H7 (cell line): ENCODE measurements at regions not wholly inside any gene's neighbourhood (a gene's known extent, or its start where the extent isn't known, plus 50 kb on each side); places are given as distances from the start of the nearest gene placed in this dataset.

Experiments
- DNase-seq: peaks from one replicate; pipeline ENCODE4 v3.0.0; 2012
- H3K27me3 ChIP-seq: 2 replicates; pipeline ENCODE4 v1.6.0; 2011; ENCODE audit warnings: mild to moderate bottlenecking, low read length; ENCODE audit not compliant: control insufficient read depth, insufficient read depth
- H3K36me3 ChIP-seq: replicated peaks from 2 replicates; pipeline ENCODE4 v1.5.1; 2011; ENCODE audit warnings: low read length; ENCODE audit not compliant: control insufficient read depth, insufficient read depth
- H3K4me3 ChIP-seq: 2 replicates; pipeline ENCODE4 v1.5.1; 2011; ENCODE audit warnings: low read depth, mild to moderate bottlenecking, control low read depth, low read length, moderate library complexity; ENCODE audit not compliant: insufficient read depth

- Histone ChIP-seq H3K36me3 (no peaks in the 10 kb centered on the region), H3K4me3 (no peak overlapping the region), H3K27me3 (no peaks in the 10 kb centered on the region)
- no peak for DNase-seq
Measured at GRCh38 chr5:43940562-43940961, 337.6 kb downstream of the NNT start.

- no peaks in the 10 kb centered on the region for H3K36me3 ChIP-seq
- no peak for DNase-seq
- H3K27me3 ChIP-seq = no peaks in the 10 kb centered on the region
- H3K4me3 ChIP-seq = no peak overlapping the region
Measured at GRCh38 chr5:43926923-43927322, 323.9 kb downstream of the NNT start.

- no peaks in the 10 kb centered on the region for H3K27me3 ChIP-seq
- H3K36me3 ChIP-seq = no peaks in the 10 kb centered on the region
- H3K4me3 ChIP-seq = no peak overlapping the region
- no peak for DNase-seq
Measured at GRCh38 chr5:43920422-43920821, 317.4 kb downstream of the NNT start.

- H3K4me3 ChIP-seq = no peak overlapping the region
- no peak for DNase-seq
- no peaks in the 10 kb centered on the region for H3K36me3 ChIP-seq
- H3K27me3 ChIP-seq = no peaks in the 10 kb centered on the region
Measured at GRCh38 chr5:43917925-43918324, 314.9 kb downstream of the NNT start.

- no peaks in the 10 kb centered on the region for H3K27me3 ChIP-seq
- no peak for DNase-seq
- no peak overlapping the region for H3K4me3 ChIP-seq
- no peaks in the 10 kb centered on the region for H3K36me3 ChIP-seq
Measured at GRCh38 chr5:43903129-43903528, 300.1 kb downstream of the NNT start.

- Histone ChIP-seq H3K4me3 (no peak overlapping the region), H3K27me3 (no peaks in the 10 kb centered on the region), H3K36me3 (no peaks in the 10 kb centered on the region)
- DNase-seq = no peak
Measured at GRCh38 chr5:43900974-43901373, 298.0 kb downstream of the NNT start.

- DNase-seq = no peak
- Histone ChIP-seq H3K4me3 (no peak overlapping the region), H3K36me3 (no peaks in the 10 kb centered on the region), H3K27me3 (no peaks in the 10 kb centered on the region)
Measured at GRCh38 chr5:43895876-43896275, 292.9 kb downstream of the NNT start.

- no peaks in the 10 kb centered on the region for H3K36me3 ChIP-seq
- no peak overlapping the region for H3K4me3 ChIP-seq
- H3K27me3 ChIP-seq = no peaks in the 10 kb centered on the region
- no peak for DNase-seq
Measured at GRCh38 chr5:43893951-43894684, 291.1 kb downstream of the NNT start.

GRCh38 chr5:43891112-43891511, 288.1 kb downstream of the NNT start:
- Histone ChIP-seq H3K4me3 (no peak overlapping the region), H3K27me3 (no peaks in the 10 kb centered on the region), H3K36me3 (no peaks in the 10 kb centered on the region)
- no peak for DNase-seq

- no peaks in the 10 kb centered on the region for H3K27me3 ChIP-seq
- no peaks in the 10 kb centered on the region for H3K36me3 ChIP-seq
- DNase-seq = no peak
- H3K4me3 ChIP-seq = no peak overlapping the region
Measured at GRCh38 chr5:43889233-43889632, 286.3 kb downstream of the NNT start.

GRCh38 chr5:43875741-43876140, 272.8 kb downstream of the NNT start:
- H3K4me3 ChIP-seq = no peak overlapping the region
- no peak for DNase-seq
- H3K36me3 ChIP-seq = no peaks in the 10 kb centered on the region
- no peaks in the 10 kb centered on the region for H3K27me3 ChIP-seq

- no peaks in the 10 kb centered on the region for H3K36me3 ChIP-seq
- no peak overlapping the region for H3K4me3 ChIP-seq
- no peak for DNase-seq
- H3K27me3 ChIP-seq = no peaks in the 10 kb centered on the region
Measured at GRCh38 chr5:43874772-43875171, 271.8 kb downstream of the NNT start.

GRCh38 chr5:43873791-43874190, 270.8 kb downstream of the NNT start:
- no peaks in the 10 kb centered on the region for H3K27me3 ChIP-seq
- no peak overlapping the region for H3K4me3 ChIP-seq
- DNase-seq = no peak
- no peaks in the 10 kb centered on the region for H3K36me3 ChIP-seq

- DNase-seq = no peak
- H3K4me3 ChIP-seq = no peak overlapping the region
- no peaks in the 10 kb centered on the region for H3K36me3 ChIP-seq
- no peaks in the 10 kb centered on the region for H3K27me3 ChIP-seq
Measured at GRCh38 chr5:43859309-43859708, 256.3 kb downstream of the NNT start.

GRCh38 chr5:43855452-43855851, 252.5 kb downstream of the NNT start:
- no peak overlapping the region for H3K4me3 ChIP-seq
- no peaks in the 10 kb centered on the region for H3K36me3 ChIP-seq
- H3K27me3 ChIP-seq = no peaks in the 10 kb centered on the region
- no peak for DNase-seq
